Right lobe of liver (tissue), 6 donors: ENCODE measurements at regions not wholly inside any gene's neighbourhood (a gene's known extent, or its start where the extent isn't known, plus 50 kb on each side); places are given as distances from the start of the nearest gene placed in this dataset.

ENCODE experiments used
- ATAC-seq, 4 donors: fragments of 200-7000 bp; cut with Tn5 transposase; one replicate each; pipeline ENCODE4 v1.9.1; 2020; ENCODE audit warnings: mild to moderate bottlenecking in 4 of 4, moderate library complexity in 4 of 4
- DNase-seq, 3 donors: peaks; one replicate each; pipeline ENCODE4 v3.0.0-alpha.2; 2020
- H3K27ac ChIP-seq, 3 donors: fragments of 200-600 bp; one replicate each; pipeline ENCODE4 v1.8.0; 2022
- H3K27me3 ChIP-seq, 2 donors: fragments of 200-600 bp; one replicate each; pipeline ENCODE4 v1.8.0; 2022
- H3K36me3 ChIP-seq, 4 donors: fragments of 200-600 bp; sonication (generic) in 1 of 4; one replicate each; pipeline versions ENCODE4 v1.5.1 to v1.8.0; 2017 to 2022; ENCODE audit warnings: control low read depth in 1 of 4
- H3K4me1 ChIP-seq, 4 donors: fragments of 200-600 bp; sonication (generic) in 1 of 4; one replicate each; pipeline versions ENCODE4 v1.5.1 to v1.8.0; 2017 to 2022; ENCODE audit warnings: control low read depth in 1 of 4
- H3K4me3 ChIP-seq, 3 donors: fragments of 200-600 bp; one replicate each; pipeline ENCODE4 v1.8.0; 2022
- H3K9me3 ChIP-seq, 4 donors: fragments of 200-600 bp; sonication (generic) in 1 of 4; one replicate each; pipeline versions ENCODE4 v1.5.1 to v1.8.0; 2017 to 2022; ENCODE audit warnings: control low read depth in 1 of 4
- POLR2A ChIP-seq: fragments of 450-650 bp; IDR thresholded peaks from one replicate; pipeline ENCODE4 v1.6.1; 2017; ENCODE audit warnings: antibody characterized with exemption, mild to moderate bottlenecking
- WGBS: methylation state at CpG from one replicate; pipeline ENCODE4 v1.1.6; 2018; ENCODE audit warnings: low coverage, low lambda C conversion rate; ENCODE audit not compliant: insufficient coverage; ENCODE audit errors: missing lambda C conversion rate; 5-methylcytosine and 5-hydroxymethylcytosine counted together
- intact Hi-C, 2 donors: fragments of 100-400 bp; cut with DNase I; formaldehyde crosslinking; loops; one replicate each; pipeline versions ENCODE4 v1.11.2 to v1.14.1; 2022
- TF ChIP-seq, protein P1 (sequence below), 4 donors: fragments of 200-600 bp in 3 of 4; fragments of 450-650 bp in 1 of 4; IDR thresholded peaks; one replicate each; pipeline versions ENCODE4 v1.5.1 to v1.8.0; 2016 to 2022; ENCODE audit warnings: antibody characterized with exemption in 4 of 4, mild to moderate bottlenecking in 2 of 4
- donor health status: DM: no; HTN: yes; CAD: no.
- donor health status: DM: no; HTN: no; CAD: no.
- donor health status: DM: no; HTN: no; CAD: no.
- donor health status: DM: no; HTN: yes; CAD: no.
- donor health status: DM: no; HTN: yes; CAD: no.

DNA sequence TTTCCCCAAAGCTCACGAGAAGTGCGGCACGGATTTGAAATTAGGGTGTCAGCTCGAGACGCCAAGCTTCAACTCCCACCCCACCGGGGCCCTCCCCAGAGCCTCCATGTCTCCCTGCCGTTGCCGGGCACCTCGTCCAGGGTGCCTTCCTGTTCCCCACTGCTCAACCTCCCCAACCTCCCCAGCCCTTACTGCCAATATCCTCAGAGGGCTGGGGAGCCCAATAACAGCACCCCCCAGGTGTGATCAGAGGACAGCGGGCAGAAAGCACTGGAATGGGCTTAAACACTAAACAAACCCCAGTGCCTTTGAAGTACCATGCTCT is 1336.4 kb downstream of the TBC1D22A start:
- ATAC-seq (no peak), DNase-seq (peak in 1 of 3 donors; percentile 36)
- Histone ChIP-seq H3K27me3 (no peaks in the 10 kb centered on the region), H3K36me3 (no peaks in the 10 kb centered on the region), H3K27ac (no peak overlapping the region), H3K4me3 (no peak overlapping the region), H3K4me1 (no peaks in the 10 kb centered on the region), H3K9me3 (no peaks in the 10 kb centered on the region)
- TF ChIP-seq POLR2A: no peak
- TF ChIP-seq, protein P1, sequence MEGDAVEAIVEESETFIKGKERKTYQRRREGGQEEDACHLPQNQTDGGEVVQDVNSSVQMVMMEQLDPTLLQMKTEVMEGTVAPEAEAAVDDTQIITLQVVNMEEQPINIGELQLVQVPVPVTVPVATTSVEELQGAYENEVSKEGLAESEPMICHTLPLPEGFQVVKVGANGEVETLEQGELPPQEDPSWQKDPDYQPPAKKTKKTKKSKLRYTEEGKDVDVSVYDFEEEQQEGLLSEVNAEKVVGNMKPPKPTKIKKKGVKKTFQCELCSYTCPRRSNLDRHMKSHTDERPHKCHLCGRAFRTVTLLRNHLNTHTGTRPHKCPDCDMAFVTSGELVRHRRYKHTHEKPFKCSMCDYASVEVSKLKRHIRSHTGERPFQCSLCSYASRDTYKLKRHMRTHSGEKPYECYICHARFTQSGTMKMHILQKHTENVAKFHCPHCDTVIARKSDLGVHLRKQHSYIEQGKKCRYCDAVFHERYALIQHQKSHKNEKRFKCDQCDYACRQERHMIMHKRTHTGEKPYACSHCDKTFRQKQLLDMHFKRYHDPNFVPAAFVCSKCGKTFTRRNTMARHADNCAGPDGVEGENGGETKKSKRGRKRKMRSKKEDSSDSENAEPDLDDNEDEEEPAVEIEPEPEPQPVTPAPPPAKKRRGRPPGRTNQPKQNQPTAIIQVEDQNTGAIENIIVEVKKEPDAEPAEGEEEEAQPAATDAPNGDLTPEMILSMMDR (IDR thresholded peaks at IDR 0.05): no peak
- intact Hi-C loops: no loop called here
- WGBS: 30% methylated on average over 4 of the region's 10 CpGs

DNA sequence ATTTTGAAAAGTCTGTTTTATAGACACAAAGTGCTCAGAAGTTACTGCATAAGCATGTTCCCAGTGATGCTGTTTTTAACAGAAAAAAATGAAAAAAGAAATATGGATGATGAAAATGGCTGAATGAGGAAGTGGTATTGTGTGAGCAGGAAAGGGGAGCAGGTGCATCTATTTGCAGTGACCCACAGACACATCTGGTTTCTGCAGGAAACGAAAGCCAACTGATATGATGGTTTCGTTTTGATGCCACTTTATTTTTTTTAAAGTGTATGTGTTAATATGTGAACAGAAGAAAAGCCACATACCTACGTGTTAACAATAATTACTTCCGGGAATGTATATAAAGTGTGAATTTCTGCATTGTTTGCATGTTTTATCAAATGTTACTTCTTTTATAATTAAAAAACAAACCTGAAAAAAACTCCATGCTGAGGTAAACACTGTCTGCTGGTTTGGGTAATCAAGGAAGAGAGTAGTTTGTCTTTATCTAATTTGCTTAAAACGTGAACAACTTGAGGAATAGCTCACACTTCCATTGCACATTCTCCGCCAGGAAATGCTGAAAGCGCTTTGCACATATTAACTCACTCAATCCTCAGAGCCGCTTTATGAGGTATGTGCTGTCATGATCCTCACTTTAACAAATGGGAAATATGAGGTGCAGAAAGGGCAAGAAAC is 1335.9 kb downstream of the TBC1D22A start:
- no peak overlapping the region for H3K4me3 ChIP-seq
- TF ChIP-seq POLR2A: no peak
- TF ChIP-seq, protein P1 (IDR thresholded peaks at IDR 0.05): no peak

DNA sequence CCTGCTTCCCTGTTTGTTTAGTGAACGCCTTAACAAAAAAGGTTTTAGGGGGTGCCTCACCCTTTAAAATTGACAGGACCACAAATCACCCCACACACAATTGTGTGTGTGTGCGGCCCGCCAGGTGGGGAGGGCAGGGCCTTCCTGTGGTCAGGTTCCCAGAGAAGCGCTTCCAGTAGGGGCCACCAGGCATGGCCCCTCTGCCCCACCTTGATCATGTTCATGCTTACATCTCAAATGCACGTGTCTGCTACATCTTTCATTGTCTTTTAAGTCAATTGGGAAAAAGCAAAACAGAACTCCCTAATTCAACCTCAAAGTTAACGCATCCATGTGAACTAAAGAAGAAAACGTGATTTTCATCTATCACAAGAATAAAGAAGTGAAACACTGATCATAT is 1335.3 kb downstream of the TBC1D22A start:
- H3K4me3 ChIP-seq: no peak overlapping the region
- H3K27ac ChIP-seq: no peak overlapping the region
- DNase-seq: peak in 1 of 3 donors; percentile 13
- no peak for ATAC-seq
- no peaks in the 10 kb centered on the region for H3K4me1 ChIP-seq
- no peaks in the 10 kb centered on the region for H3K27me3 ChIP-seq
- WGBS: 34% methylated on average over 6 of the region's 7 CpGs
- intact Hi-C loops: no loop called here
- no peaks in the 10 kb centered on the region for H3K36me3 ChIP-seq
- TF ChIP-seq, protein P1 (IDR thresholded peaks at IDR 0.05): no peak
- H3K9me3 ChIP-seq: no peaks in the 10 kb centered on the region

More for the DNA sequence above, 1335.9 kb downstream of the TBC1D22A start:
- intact Hi-C loops: no loop called here
- DNase-seq (no peak), ATAC-seq (peak in 2 of 4 donors; percentile 31 to 36)
- H3K9me3 ChIP-seq: no peaks in the 10 kb centered on the region
- H3K4me1 ChIP-seq: no peaks in the 10 kb centered on the region
- no peak overlapping the region for H3K27ac ChIP-seq
- H3K27me3 ChIP-seq: no peaks in the 10 kb centered on the region
- 17% methylated on average over 8 of the region's 8 CpGs for WGBS
- no peaks in the 10 kb centered on the region for H3K36me3 ChIP-seq

DNA sequence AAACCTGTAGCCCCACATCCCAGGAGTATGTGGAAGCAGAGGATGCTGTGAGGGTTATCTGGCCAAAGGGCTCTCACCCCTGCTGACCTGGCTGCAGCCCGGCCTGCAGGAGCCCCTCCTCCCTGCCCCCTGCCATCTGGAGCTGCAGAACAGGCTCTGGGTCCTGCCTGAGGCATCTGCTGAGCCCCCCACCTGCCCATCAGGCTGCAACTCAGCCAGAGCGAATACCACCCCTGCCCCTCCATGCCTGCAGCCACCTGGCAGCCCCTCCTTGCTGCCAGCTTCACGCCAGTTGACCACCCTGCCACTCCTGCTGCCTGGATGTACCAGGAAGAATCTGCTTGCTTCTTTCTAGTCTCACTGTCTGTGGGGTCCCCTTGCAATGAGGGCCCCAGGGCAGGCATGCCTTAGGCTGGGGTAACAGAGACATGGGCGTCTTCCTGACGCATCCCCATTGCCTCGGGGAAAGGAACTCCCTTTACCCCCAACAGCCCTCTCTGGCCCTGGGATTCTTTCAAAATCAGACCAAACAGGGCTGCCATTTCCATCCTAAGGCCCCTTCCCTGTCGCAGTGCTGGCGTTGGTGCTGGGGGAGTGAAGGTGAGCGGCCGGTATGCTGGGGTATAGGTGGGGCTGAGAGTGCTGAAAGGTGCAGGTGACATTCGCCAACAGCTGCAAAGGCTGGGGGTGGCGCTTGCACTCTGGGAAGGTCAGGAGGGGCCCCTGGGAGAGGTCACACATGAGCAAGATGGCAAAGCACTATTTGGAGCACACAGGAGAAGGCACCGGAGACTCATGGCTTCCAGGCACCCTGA is 1334.6 kb downstream of the TBC1D22A start:
- Histone ChIP-seq H3K27me3 (no peaks in the 10 kb centered on the region), H3K27ac (no peak overlapping the region), H3K36me3 (no peaks in the 10 kb centered on the region), H3K4me1 (no peaks in the 10 kb centered on the region), H3K9me3 (no peaks in the 10 kb centered on the region), H3K4me3 (no peak overlapping the region)
- ATAC-seq (peak in 1 of 4 donors; percentile 14), DNase-seq (peak in 1 of 3 donors; percentile 35)
- intact Hi-C loops: no loop called here
- WGBS: 42% methylated on average over 6 of the region's 13 CpGs
- TF ChIP-seq, protein P1 (IDR thresholded peaks at IDR 0.05): no peak
- no peak for TF ChIP-seq POLR2A
